Fibroblast of the aortic adventitia (primary cell): ENCODE measurements at regions not wholly inside any gene's neighbourhood (a gene's known extent, or its start where the extent isn't known, plus 50 kb on each side); places are given as distances from the start of the nearest gene placed in this dataset.
A peak's percentile ranks its signal among the peaks of the same experiment; 100 is the strongest.

Source experiments
- DNase-seq: peaks from one replicate; pipeline ENCODE4 v3.0.0-alpha.2; 2010; ENCODE audit warnings: low read depth
- H3K4me3 ChIP-seq: 2 replicates; pipeline ENCODE4 v1.5.1; 2011; ENCODE audit warnings: low read depth, mild to moderate bottlenecking, control low read depth, low read length, moderate library complexity
- TF ChIP-seq, protein P1 (sequence below): IDR thresholded peaks from 2 replicates; pipeline ENCODE4 v1.5.1; 2011; ENCODE audit warnings: mild to moderate bottlenecking, low read length, control low read depth, inconsistent platforms; ENCODE audit not compliant: insufficient read depth

GRCh38 chr2:56121995-56122394 lies 61.8 kb upstream of the CCDC85A start:
- no peak for DNase-seq
- TF ChIP-seq, protein P1, sequence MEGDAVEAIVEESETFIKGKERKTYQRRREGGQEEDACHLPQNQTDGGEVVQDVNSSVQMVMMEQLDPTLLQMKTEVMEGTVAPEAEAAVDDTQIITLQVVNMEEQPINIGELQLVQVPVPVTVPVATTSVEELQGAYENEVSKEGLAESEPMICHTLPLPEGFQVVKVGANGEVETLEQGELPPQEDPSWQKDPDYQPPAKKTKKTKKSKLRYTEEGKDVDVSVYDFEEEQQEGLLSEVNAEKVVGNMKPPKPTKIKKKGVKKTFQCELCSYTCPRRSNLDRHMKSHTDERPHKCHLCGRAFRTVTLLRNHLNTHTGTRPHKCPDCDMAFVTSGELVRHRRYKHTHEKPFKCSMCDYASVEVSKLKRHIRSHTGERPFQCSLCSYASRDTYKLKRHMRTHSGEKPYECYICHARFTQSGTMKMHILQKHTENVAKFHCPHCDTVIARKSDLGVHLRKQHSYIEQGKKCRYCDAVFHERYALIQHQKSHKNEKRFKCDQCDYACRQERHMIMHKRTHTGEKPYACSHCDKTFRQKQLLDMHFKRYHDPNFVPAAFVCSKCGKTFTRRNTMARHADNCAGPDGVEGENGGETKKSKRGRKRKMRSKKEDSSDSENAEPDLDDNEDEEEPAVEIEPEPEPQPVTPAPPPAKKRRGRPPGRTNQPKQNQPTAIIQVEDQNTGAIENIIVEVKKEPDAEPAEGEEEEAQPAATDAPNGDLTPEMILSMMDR: no peak
- no peak overlapping the region for H3K4me3 ChIP-seq

DNA sequence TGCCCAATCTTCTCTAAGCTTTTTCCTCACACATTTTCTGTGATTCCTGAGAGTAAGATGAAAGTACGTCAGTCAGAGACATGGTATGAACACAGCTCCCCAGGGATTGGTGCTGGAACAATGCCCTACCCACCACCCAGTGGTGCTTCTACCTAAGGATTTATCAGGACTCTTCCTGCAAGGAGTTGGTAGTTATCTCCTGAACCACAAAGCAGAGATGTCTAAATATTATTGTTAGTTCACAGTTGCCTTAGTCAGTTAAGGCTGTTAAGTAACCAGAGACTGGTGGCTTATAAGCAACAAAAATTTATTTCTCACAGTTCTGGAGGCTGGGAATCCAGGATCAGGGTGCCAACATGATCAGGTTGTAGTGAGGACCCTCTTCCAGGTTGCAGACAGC lies 60.3 kb upstream of the CCDC85A start:
- no peak overlapping the region for H3K4me3 ChIP-seq
- no peak for DNase-seq
- TF ChIP-seq, protein P1: no peak

DNA sequence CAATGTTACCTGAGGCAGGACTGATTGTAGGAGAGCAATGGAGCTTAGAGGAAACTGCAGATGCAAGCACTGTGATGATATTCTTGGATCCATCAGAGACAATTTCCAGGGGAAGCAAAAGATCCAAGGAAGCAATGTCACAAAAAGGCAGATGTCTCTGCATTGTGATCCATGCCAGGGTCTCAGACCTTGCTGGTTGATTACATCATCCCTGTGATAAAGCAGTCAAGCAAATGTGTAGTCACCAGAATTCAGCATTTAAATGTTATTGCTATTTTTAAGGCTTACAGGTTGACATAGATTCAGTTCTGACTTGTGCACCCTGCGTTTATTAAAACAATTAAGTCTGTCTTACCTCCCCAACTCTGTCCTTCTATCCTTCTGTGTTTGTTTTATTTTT lies 56.8 kb upstream of the CCDC85A start:
- TF ChIP-seq, protein P1: no peak
- no peak overlapping the region for H3K4me3 ChIP-seq
- DNase-seq: no peak

GRCh38 chr2:56127463-56128152 lies 56.2 kb upstream of the CCDC85A start:
- H3K4me3 ChIP-seq: no peak overlapping the region
- TF ChIP-seq, protein P1: no peak
- DNase-seq: no peak

DNA sequence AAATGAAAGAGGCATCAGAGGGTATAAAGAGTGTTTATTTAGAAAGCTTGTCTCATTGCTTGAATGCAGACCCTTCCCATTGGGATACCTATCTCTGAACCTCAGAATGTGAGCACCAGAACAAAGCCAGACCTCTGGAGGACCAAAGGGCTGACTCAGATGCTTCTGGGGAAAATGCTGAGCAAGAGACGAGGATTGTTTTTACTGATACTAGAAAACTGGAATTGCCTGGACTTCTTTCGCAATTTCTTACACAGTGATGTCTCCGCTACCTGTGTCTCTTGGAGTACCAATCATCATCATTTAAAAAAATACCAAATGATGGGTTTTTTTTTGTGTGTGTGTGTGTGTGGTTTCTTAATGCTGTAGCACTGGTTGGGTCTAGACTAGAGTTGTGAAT lies 55.6 kb upstream of the CCDC85A start:
- no peak overlapping the region for H3K4me3 ChIP-seq
- peak; percentile 5 for DNase-seq
- TF ChIP-seq, protein P1: no peak

DNA sequence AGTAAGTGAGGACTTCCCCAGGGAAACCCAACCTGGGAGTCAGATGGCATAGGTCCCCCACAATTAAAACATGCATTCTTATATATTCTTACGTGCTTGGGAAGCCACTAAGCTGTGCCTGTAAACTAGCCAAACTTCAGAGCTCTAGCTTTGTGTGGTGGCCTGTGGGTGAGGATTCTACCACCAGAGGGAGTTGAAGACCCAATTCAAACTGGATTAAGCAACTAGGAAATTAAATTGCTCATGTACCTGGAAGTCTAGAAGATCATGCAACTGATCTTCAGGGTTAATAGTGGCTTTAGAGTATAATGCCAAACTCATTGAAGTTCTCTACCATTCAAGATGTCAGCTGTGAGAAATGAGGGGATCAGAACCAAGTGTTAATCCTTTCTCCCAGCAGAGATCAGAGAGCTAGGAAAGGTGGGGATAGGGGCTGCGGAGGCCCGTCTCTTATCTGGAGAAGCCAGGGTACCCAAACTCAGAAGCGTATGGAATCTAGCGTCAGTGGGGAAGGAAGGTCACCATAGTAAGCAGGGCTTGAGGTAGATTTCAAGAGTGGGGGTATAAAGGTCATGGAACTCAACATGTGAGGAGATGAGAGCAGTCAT lies 53.2 kb upstream of the CCDC85A start:
- H3K4me3 ChIP-seq: no peak overlapping the region
- peak; percentile 70 for DNase-seq
- TF ChIP-seq, protein P1: peak; percentile 93
